ENCODE measurements at regions not wholly inside any gene's neighbourhood (a gene's known extent, or its start where the extent isn't known, plus 50 kb on each side); places are given as distances from the start of the nearest gene placed in this dataset.

GRCh38 chr16:86353148-86353547 is 157.2 kb upstream of the FOXF1 start:
- DNase-seq (no peak), ATAC-seq (no peak)
- H3K4me3 ChIP-seq = no peak overlapping the region
- peaks cover 0 to 7% of the 10 kb centered on the region in 2 donors for H3K4me1 ChIP-seq
- TF ChIP-seq CTCF (IDR thresholded peaks at IDR 0.05) = no peak
- H3K27me3 ChIP-seq = peaks cover 0 to 59% of the 10 kb centered on the region in 2 donors
- intact Hi-C loops (cut with DNase I) = no loop called here
- H3K9me3 ChIP-seq = peaks cover 0 to 5% of the 10 kb centered on the region in 2 donors
- H3K36me3 ChIP-seq = no peaks in the 10 kb centered on the region
- no peak overlapping the region for H3K27ac ChIP-seq

GRCh38 chr16:86353948-86354347 is 156.4 kb upstream of the FOXF1 start:
- no peaks in the 10 kb centered on the region for H3K36me3 ChIP-seq
- H3K4me1 ChIP-seq = peaks cover 0 to 7% of the 10 kb centered on the region in 2 donors
- H3K4me3 ChIP-seq = no peak overlapping the region
- no peak for TF ChIP-seq CTCF (IDR thresholded peaks at IDR 0.05)
- H3K27ac ChIP-seq = no peak overlapping the region
- DNase-seq (no peak), ATAC-seq (no peak)
- H3K27me3 ChIP-seq = peaks cover 0 to 60% of the 10 kb centered on the region in 2 donors
- H3K9me3 ChIP-seq = peaks cover 0 to 5% of the 10 kb centered on the region in 2 donors
- intact Hi-C loops (cut with DNase I) = no loop called here

GRCh38 chr16:86354641-86355513 is 155.4 kb upstream of the FOXF1 start:
- intact Hi-C loops (cut with DNase I) = no loop called here
- H3K4me1 ChIP-seq = peaks cover 0 to 7% of the 10 kb centered on the region in 2 donors
- TF ChIP-seq CTCF (IDR thresholded peaks at IDR 0.05) = no peak
- H3K36me3 ChIP-seq = no peaks in the 10 kb centered on the region
- no peak for DNase-seq
- peaks cover 0 to 62% of the 10 kb centered on the region in 2 donors for H3K27me3 ChIP-seq
- no peak overlapping the region for H3K27ac ChIP-seq
- no peak overlapping the region for H3K4me3 ChIP-seq
- no peak for ATAC-seq
- H3K9me3 ChIP-seq = peaks cover 0 to 5% of the 10 kb centered on the region in 2 donors

GRCh38 chr16:86355531-86355930 is 154.8 kb upstream of the FOXF1 start:
- Histone ChIP-seq H3K9me3 (peaks cover 0 to 5% of the 10 kb centered on the region in 2 donors), H3K4me1 (peaks cover 0 to 7% of the 10 kb centered on the region in 2 donors), H3K36me3 (no peaks in the 10 kb centered on the region), H3K27ac (no peak overlapping the region), H3K4me3 (no peak overlapping the region), H3K27me3 (peaks cover 0 to 63% of the 10 kb centered on the region in 2 donors)
- DNase-seq = no peak
- ATAC-seq = no peak
- TF ChIP-seq CTCF (IDR thresholded peaks at IDR 0.05) = no peak
- intact Hi-C loops (cut with DNase I) = no loop called here

GRCh38 chr16:86355951-86356350 is 154.4 kb upstream of the FOXF1 start:
- no peak for TF ChIP-seq CTCF (IDR thresholded peaks at IDR 0.05)

More at GRCh38 chr16:86355951-86356350, 154.4 kb upstream of the FOXF1 start:
- Histone ChIP-seq H3K4me3 (no peak overlapping the region), H3K27ac (no peak overlapping the region), H3K27me3 (peaks cover 0 to 63% of the 10 kb centered on the region in 2 donors), H3K36me3 (no peaks in the 10 kb centered on the region), H3K9me3 (peaks cover 0 to 5% of the 10 kb centered on the region in 2 donors), H3K4me1 (peaks cover 0 to 7% of the 10 kb centered on the region in 2 donors)
- ATAC-seq (no peak), DNase-seq (no peak)
- intact Hi-C loops (cut with DNase I) = no loop called here
